IMR-90 (cell line): ENCODE measurements at regions not wholly inside any gene's neighbourhood (a gene's known extent, or its start where the extent isn't known, plus 50 kb on each side); places are given as distances from the start of the nearest gene placed in this dataset.

Experiments
- ATAC-seq: fragments of 200-7000 bp; cut with Tn5 transposase; 2 replicates; pipeline ENCODE4 v1.9.1; 2020; ENCODE audit warnings: low read depth, mild to moderate bottlenecking, moderate library complexity
- BruUV-seq: library from RNA; stranded (reverse); fragments of 400-500 nt; replicated peaks from 2 replicates; lab custom pipeline; 2021; lab: Mats Ljungman, UMichigan
- CTCF ChIA-PET: fragments of 300-600 bp; formaldehyde crosslinking; extraction: SDS; loops from one replicate; lab custom pipeline; 2021; ENCODE audit warnings: antibody characterized with exemption; lab: Yijun Ruan, JAX
- POLR2A ChIA-PET: fragments of 300-600 bp; sonication (Branson Sonifier 250); formaldehyde crosslinking; loops from one replicate; lab custom pipeline; 2022; ENCODE audit warnings: antibody characterized with exemption; ENCODE audit not compliant: unreplicated experiment; lab: Charles Lee
- DNase-seq: peaks from one replicate; pipeline ENCODE4 v3.0.0; 2013
- H2AFZ ChIP-seq: replicated peaks from 2 replicates; pipeline ENCODE3; 2013; ENCODE audit warnings: low read length, mild to moderate bottlenecking; ENCODE audit not compliant: poor library complexity
- H2AK5ac ChIP-seq: 2 replicates; pipeline ENCODE4 v1.6.1; 2013; ENCODE audit warnings: low read depth, low read length, inconsistent platforms
- H2AK9ac ChIP-seq: replicated peaks from 2 replicates; pipeline ENCODE3; 2013; ENCODE audit warnings: mild to moderate bottlenecking, low read depth, low read length, moderate library complexity; ENCODE audit not compliant: poor library complexity
- H2BK120ac ChIP-seq: 2 replicates; pipeline ENCODE4 v1.6.1; 2013; ENCODE audit warnings: low read depth, low read length, inconsistent platforms
- H2BK15ac ChIP-seq: 3 replicates; pipeline ENCODE4 v1.6.1; 2013; ENCODE audit warnings: low read depth, low read length, inconsistent platforms
- H2BK20ac ChIP-seq: 2 replicates; pipeline ENCODE4 v1.6.1; 2013; ENCODE audit warnings: low read depth, mild to moderate bottlenecking, inconsistent platforms, low read length, moderate library complexity
- H2BK5ac ChIP-seq: 2 replicates; pipeline ENCODE4 v1.6.1; 2013; ENCODE audit warnings: mild to moderate bottlenecking, low read depth, low read length, inconsistent platforms; ENCODE audit not compliant: poor library complexity, severe bottlenecking
- H3K14ac ChIP-seq: replicated peaks from 2 replicates; pipeline ENCODE4 v1.6.1; 2013; ENCODE audit warnings: low read depth, low read length, inconsistent platforms
- H3K18ac ChIP-seq: 2 replicates; pipeline ENCODE4 v1.6.1; 2013; ENCODE audit warnings: low read depth, low read length, control low read depth
- H3K23ac ChIP-seq: 2 replicates; pipeline ENCODE4 v1.6.1; 2013; ENCODE audit warnings: low read depth, low read length, inconsistent platforms
- H3K27ac ChIP-seq: 2 replicates; pipeline ENCODE4 v1.5.1; 2013; ENCODE audit warnings: mild to moderate bottlenecking, control low read depth, low read length; ENCODE audit not compliant: insufficient read depth
- H3K27me3 ChIP-seq: 2 replicates; pipeline ENCODE4 v1.6.1; 2013; ENCODE audit warnings: low read length; ENCODE audit not compliant: control insufficient read depth, insufficient read depth
- H3K36me3 ChIP-seq: 2 replicates; pipeline ENCODE4 v1.6.1; 2013; ENCODE audit warnings: low read length, mixed read lengths; ENCODE audit not compliant: control insufficient read depth, insufficient read depth
- H3K4ac ChIP-seq: 2 replicates; pipeline ENCODE4 v1.6.1; 2013; ENCODE audit warnings: low read depth, low read length, inconsistent platforms
- H3K4me1 ChIP-seq: 2 replicates; pipeline ENCODE4 v1.6.1; 2013; ENCODE audit warnings: low read length, mixed read lengths; ENCODE audit not compliant: control insufficient read depth, insufficient read depth
- H3K4me2 ChIP-seq: 2 replicates; pipeline ENCODE4 v1.6.1; 2013; ENCODE audit warnings: low read depth, mild to moderate bottlenecking, control low read depth, low read length, moderate library complexity
- H3K4me3 ChIP-seq: 2 replicates; pipeline ENCODE4 v1.5.1; 2013; ENCODE audit warnings: low read depth, mild to moderate bottlenecking, control low read depth, low read length, moderate library complexity; ENCODE audit not compliant: insufficient read depth
- H3K56ac ChIP-seq: 2 replicates; pipeline ENCODE4 v1.6.1; 2013; ENCODE audit warnings: low read length, inconsistent platforms; ENCODE audit not compliant: insufficient read depth; ENCODE audit errors: extremely low read depth
- H3K79me1 ChIP-seq, 2 experiments: 2 replicates each; pipeline ENCODE4 v1.6.1; 2013; ENCODE audit warnings: low read length in 2 of 2, inconsistent platforms in 1 of 2, low read depth in 1 of 2
- H3K9ac ChIP-seq: 2 replicates; pipeline ENCODE4 v1.6.1; 2013; ENCODE audit warnings: low read depth, low read length, control low read depth
- H3K9me1 ChIP-seq: 2 replicates; pipeline ENCODE4 v1.6.1; 2013; ENCODE audit warnings: low read length, inconsistent platforms; ENCODE audit not compliant: insufficient read depth
- H3K9me3 ChIP-seq: 2 replicates; pipeline ENCODE4 v1.6.1; 2013; ENCODE audit warnings: low read length; ENCODE audit not compliant: control insufficient read depth, insufficient read depth
- H4K20me1 ChIP-seq: 2 replicates; pipeline ENCODE4 v1.6.1; 2013; ENCODE audit warnings: low read length, inconsistent platforms; ENCODE audit not compliant: insufficient read depth
- H4K5ac ChIP-seq: 2 replicates; pipeline ENCODE4 v1.6.1; 2013; ENCODE audit warnings: mild to moderate bottlenecking, low read depth, low read length, control low read depth
- H4K8ac ChIP-seq, 2 experiments: 2 replicates each; pipeline ENCODE4 v1.6.1; 2013; ENCODE audit warnings: low read depth in 2 of 2, low read length in 2 of 2, control low read depth in 1 of 2, inconsistent platforms in 1 of 2
- H4K91ac ChIP-seq: 2 replicates; pipeline ENCODE4 v1.6.1; 2013; ENCODE audit warnings: low read depth, low read length, inconsistent platforms; ENCODE audit not compliant: insufficient read depth
- CEBPB ChIP-seq: IDR thresholded peaks from 2 replicates; pipeline ENCODE4 v1.6.1; 2012; ENCODE audit warnings: low read depth, low read length, improper control_type of control experiment
- CHD1 ChIP-seq: IDR thresholded peaks from 2 replicates; pipeline ENCODE4 v1.6.1; 2012; ENCODE audit warnings: low read depth, low read length, improper control_type of control experiment
- ELK1 ChIP-seq: fragments of 150-350 bp; IDR thresholded peaks from 2 replicates; pipeline ENCODE4 v1.6.1; 2016; ENCODE audit warnings: low read depth, mild to moderate bottlenecking, low read length, moderate library complexity, borderline replicate concordance
- MAFK ChIP-seq: IDR thresholded peaks from 2 replicates; pipeline ENCODE4 v1.6.1; 2012; ENCODE audit warnings: low read depth, low read length, improper control_type of control experiment
- MAZ ChIP-seq: IDR thresholded peaks from 2 replicates; pipeline ENCODE4 v1.6.1; 2012; ENCODE audit warnings: low read depth, mild to moderate bottlenecking, low read length, improper control_type of control experiment, moderate library complexity, borderline replicate concordance
- MXI1 ChIP-seq: IDR thresholded peaks from 2 replicates; pipeline ENCODE4 v1.6.1; 2012; ENCODE audit warnings: low read depth, mild to moderate bottlenecking, low read length, moderate library complexity, borderline replicate concordance
- NFE2L2 ChIP-seq: fragments of 150-350 bp; IDR thresholded peaks from 2 replicates; pipeline ENCODE4 v1.6.1; 2016; ENCODE audit warnings: low read depth, mild to moderate bottlenecking, low read length
- POLR2A ChIP-seq: IDR thresholded peaks from 2 replicates; pipeline ENCODE4 v1.6.1; 2012; ENCODE audit warnings: mild to moderate bottlenecking, low read depth, low read length
- RAD21 ChIP-seq: IDR thresholded peaks from 2 replicates; pipeline ENCODE4 v1.6.1; 2012; ENCODE audit warnings: low read length, improper control_type of control experiment
- RFX5 ChIP-seq: IDR thresholded peaks from 2 replicates; pipeline ENCODE4 v1.8.0; 2012; ENCODE audit warnings: low read depth, mild to moderate bottlenecking, low read length, moderate library complexity
- SMC3 ChIP-seq: fragments of 150-350 bp; IDR thresholded peaks from 2 replicates; pipeline ENCODE4 v1.6.1; 2016; ENCODE audit warnings: low read depth, mild to moderate bottlenecking, antibody characterized with exemption, low read length, moderate library complexity
- USF2 ChIP-seq: fragments of 150-350 bp; IDR thresholded peaks from 2 replicates; pipeline ENCODE4 v1.6.1; 2017; ENCODE audit warnings: mild to moderate bottlenecking, antibody characterized with exemption, low read length, low read depth
- WGBS, 2 experiments: methylation state at CpG; one replicate each; pipeline versions ENCODE4 v1.1.5 to v1.1.7; 2013; ENCODE audit warnings: missing lambda C conversion rate in 2 of 2; ENCODE audit not compliant: insufficient read length in 1 of 2; ENCODE audit errors: extremely low coverage in 2 of 2; 5-methylcytosine and 5-hydroxymethylcytosine counted together
- dilution Hi-C: fragments of 300-500 bp; cut with HindIII; formaldehyde crosslinking; loops from one replicate; pipeline ENCODE4 v1.14.3; 2018; ENCODE audit warnings: low sequenced_read_pairs; ENCODE audit not compliant: unreplicated experiment
- in situ Hi-C: fragments of 300-500 bp; cut with MboI; formaldehyde crosslinking; loops from 3 replicates; pipeline ENCODE4 v1.14.3; 2019; ENCODE audit warnings: low sequenced_read_pairs, inconsistent platforms, mixed read lengths
- intact Hi-C: fragments of 100-400 bp; cut with micrococcal nuclease; formaldehyde crosslinking; loops from 2 replicates; pipeline ENCODE4 v1.10.0; 2022

DNA sequence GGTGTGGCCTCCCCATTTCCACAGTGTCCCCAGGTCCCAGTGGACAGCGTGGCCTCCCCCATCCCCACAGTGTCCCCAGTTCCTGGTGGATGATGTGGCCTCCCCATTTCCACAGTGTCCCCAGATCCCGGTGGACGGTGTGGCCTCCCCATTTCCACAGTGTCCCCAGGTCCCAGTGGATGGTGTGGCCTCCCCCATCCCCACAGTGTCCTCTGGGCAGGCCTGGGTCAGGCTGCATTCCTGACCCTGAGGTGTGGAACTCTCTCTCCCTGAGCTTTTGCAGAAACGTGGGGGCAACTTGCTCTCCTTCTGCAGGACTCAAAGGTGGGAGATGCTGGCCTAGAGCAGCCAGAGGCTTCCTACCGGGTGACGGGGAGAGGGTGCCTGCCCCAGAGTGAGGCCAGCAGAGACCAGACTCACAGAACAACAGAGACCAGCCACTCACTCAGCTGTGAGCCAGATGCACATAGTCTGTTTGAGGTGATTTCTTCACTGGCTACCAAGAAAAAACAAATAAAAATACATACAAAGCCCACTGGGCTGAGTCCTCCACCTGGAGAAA, 85.8 kb upstream of the FGF3 start:
- Histone ChIP-seq H3K4me3 (no peak overlapping the region), H3K56ac (no peak overlapping the region), H3K36me3 (no peaks in the 10 kb centered on the region), H3K23ac (no peak overlapping the region), H3K9ac (no peak overlapping the region), H4K8ac (no peak overlapping the region), H3K79me1 (no peaks in the 10 kb centered on the region), H2AFZ (no peak overlapping the region), H4K20me1 (no peaks in the 10 kb centered on the region), H3K27ac (no peak overlapping the region), H3K9me1 (peaks cover 6% of the 10 kb centered on the region; the same call in 1 of the 2 replicates), H3K27me3 (peaks cover 6% of the 10 kb centered on the region; the same call in 1 of the 2 replicates), H4K5ac (no peak overlapping the region), H3K4me2 (no peak overlapping the region), H2AK9ac (no peak overlapping the region), H3K4ac (no peak overlapping the region; the same call in 1 of the 2 replicates), H2AK5ac (no peak overlapping the region), H2BK5ac (no peak overlapping the region), H3K9me3 (no peaks in the 10 kb centered on the region), H2BK20ac (no peak overlapping the region), H2BK120ac (no peak overlapping the region), H2BK15ac (no peak overlapping the region), H3K18ac (no peak overlapping the region), H4K91ac (no peak overlapping the region), H3K4me1 (peaks cover 7% of the 10 kb centered on the region; the same call in 1 of the 2 replicates), H3K14ac (no peak overlapping the region)
- BruUV-seq: no TSS peak
- dilution Hi-C loops: loop anchor here (25.0 kb wide), 1 partner anchor 257 kb away; no protein-coding TSS in a partner anchor
- in situ Hi-C loops: no loop called here
- CTCF ChIA-PET: interaction anchor here (1.4 kb wide), 1 partner anchor 292 kb away, joined by 4 read pairs; no protein-coding TSS in a partner anchor
- WGBS, 2 experiments: no CpG with 5 or more reads among the region's 6 CpGs
- intact Hi-C loops: no loop called here
- no peak for DNase-seq
- ATAC-seq: no peak
- TF ChIP-seq SMC3: no peak
- no peak for TF ChIP-seq MAFK
- TF ChIP-seq MXI1: no peak
- TF ChIP-seq CEBPB: no peak
- TF ChIP-seq MAZ: no peak
- no peak for TF ChIP-seq ELK1
- no peak for TF ChIP-seq CHD1
- TF ChIP-seq USF2: no peak
- TF ChIP-seq POLR2A: no peak
- no peak for TF ChIP-seq RFX5
- TF ChIP-seq RAD21: no peak
- TF ChIP-seq NFE2L2: no peak
- POLR2A ChIA-PET: no interaction called here
